GM12864 (cell line): ENCODE measurements at regions not wholly inside any gene's neighbourhood (a gene's known extent, or its start where the extent isn't known, plus 50 kb on each side); places are given as distances from the start of the nearest gene placed in this dataset.

ENCODE experiments used
- DNase-seq: peaks from one replicate; pipeline ENCODE4 v3.0.0-alpha.2; 2011; ENCODE audit warnings: low read depth
- H3K4me3 ChIP-seq: 2 replicates; pipeline ENCODE4 v1.5.1; 2011; ENCODE audit warnings: mild to moderate bottlenecking, low read depth, low read length, control low read depth
- TF ChIP-seq, protein P1 (sequence below): IDR thresholded peaks from 2 replicates; pipeline ENCODE4 v1.5.1; 2011; ENCODE audit warnings: low read depth, mild to moderate bottlenecking, moderate library complexity, low read length, control low read depth, inconsistent platforms; ENCODE audit errors: missing control alignments

DNA sequence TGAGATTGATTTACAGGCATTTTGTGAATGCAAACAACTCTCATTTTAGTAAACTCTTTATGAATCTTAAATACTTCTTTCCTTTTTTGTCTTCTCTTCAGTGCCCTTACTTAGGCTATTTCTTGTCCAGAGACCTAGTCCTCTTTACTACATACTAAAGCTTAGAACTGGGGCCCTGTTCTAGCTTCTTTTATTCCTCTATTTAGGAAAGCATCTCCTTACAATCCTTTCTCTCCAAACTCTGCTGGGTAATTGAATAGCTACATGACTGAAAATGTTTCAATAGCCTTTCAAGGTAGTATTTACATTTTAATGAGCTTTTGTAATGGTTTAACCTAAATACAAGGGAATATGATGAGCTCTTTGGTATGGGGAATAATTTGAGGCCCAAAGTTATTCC is 1701.5 kb upstream of the TENM3 start:
- no peak for DNase-seq
- TF ChIP-seq, protein P1, sequence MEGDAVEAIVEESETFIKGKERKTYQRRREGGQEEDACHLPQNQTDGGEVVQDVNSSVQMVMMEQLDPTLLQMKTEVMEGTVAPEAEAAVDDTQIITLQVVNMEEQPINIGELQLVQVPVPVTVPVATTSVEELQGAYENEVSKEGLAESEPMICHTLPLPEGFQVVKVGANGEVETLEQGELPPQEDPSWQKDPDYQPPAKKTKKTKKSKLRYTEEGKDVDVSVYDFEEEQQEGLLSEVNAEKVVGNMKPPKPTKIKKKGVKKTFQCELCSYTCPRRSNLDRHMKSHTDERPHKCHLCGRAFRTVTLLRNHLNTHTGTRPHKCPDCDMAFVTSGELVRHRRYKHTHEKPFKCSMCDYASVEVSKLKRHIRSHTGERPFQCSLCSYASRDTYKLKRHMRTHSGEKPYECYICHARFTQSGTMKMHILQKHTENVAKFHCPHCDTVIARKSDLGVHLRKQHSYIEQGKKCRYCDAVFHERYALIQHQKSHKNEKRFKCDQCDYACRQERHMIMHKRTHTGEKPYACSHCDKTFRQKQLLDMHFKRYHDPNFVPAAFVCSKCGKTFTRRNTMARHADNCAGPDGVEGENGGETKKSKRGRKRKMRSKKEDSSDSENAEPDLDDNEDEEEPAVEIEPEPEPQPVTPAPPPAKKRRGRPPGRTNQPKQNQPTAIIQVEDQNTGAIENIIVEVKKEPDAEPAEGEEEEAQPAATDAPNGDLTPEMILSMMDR = no peak
- no peak overlapping the region for H3K4me3 ChIP-seq

DNA sequence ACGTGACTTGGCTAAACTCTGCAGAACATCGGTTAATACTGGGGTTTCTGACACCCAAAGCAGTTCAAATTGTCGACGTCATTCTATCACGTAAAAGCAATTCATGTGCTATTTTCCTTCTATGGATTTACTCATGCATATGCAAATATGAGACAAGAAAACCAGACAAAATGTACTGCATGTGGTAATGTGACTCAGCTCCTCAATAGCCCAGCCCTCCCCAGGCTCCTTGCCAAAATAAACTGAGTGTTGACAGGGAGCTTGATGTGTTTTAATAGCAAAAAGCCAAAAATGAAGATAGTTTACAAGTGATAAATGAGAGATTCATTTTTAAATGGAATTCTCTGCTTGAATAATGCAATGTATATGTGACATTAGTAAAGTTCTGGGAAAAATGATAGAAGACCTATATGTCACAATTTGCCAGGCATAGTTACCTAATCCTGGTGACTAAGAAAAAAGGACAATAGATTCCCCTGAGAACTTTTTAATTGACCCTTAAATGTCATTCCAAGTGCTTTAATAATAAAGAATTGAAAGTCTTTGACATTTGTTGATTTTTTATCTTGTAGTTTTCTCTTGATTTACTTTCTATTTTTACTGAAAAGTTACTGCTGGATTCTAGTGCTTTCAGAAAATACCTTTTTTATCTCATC is 1700.6 kb upstream of the TENM3 start:
- DNase-seq = no peak
- TF ChIP-seq, protein P1 = no peak
- no peak overlapping the region for H3K4me3 ChIP-seq

DNA sequence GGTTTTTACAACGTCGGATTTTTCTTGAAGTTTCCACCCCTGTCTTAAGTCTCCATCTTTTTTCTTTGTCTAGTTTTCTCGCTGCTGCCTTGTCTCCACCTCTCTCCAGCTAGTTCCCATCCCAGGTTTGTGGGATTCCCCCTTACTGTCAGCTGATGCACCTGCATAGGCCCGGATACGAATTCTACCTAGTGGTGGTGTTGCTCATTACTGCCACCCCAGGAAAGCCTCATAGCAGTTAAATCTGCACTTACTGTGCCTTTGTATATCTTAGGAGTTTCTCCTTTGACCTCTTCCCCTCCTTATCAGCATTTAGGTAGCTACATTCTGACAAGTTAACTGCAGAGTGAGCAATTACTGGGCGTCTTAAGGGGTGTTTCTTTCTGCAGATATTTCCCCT is 1693.1 kb upstream of the TENM3 start:
- TF ChIP-seq, protein P1 = no peak

DNA sequence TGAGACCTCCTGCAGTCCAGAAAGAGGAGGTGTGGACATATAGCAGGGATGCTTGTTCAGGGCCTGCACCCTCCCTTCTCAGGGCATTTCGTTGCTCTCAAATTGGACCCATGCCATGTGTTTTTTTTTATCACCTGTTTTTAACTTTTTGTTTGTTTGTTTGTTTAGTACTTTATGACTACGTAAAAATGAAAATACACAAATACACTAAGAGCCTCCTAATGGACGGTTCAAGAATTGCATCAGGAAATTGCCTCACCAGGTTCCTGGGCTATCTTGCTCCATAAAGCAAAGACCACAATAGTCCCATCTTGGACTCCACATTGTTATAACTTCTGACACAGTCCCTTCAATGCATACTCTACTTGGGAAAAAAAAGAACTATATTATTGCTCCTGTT is 1685.9 kb upstream of the TENM3 start:
- no peak overlapping the region for H3K4me3 ChIP-seq
- TF ChIP-seq, protein P1 = peak; percentile 24
- DNase-seq = no peak

More for the DNA sequence above, 1693.1 kb upstream of the TENM3 start:
- DNase-seq = no peak
- no peak overlapping the region for H3K4me3 ChIP-seq

DNA sequence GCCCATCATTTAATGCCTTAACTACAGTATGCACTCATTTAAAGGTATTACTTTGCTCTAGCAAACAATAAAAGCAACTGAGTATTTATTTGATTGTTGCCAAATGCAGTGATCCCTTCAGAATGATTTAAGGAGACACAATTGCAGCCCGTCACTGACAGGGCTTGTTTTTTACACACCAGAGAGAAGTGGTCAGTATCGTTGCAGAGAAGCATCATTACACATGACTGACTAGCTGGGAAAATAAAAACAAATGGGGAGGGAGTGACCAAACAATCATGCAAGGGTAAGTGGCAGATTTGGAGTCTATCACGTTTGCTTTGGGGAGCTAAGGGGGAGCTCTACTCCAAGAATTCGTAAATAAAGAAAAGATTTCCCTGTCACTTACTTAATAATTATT is 1685.3 kb upstream of the TENM3 start:
- DNase-seq = no peak
- TF ChIP-seq, protein P1 = no peak
- no peak overlapping the region for H3K4me3 ChIP-seq

DNA sequence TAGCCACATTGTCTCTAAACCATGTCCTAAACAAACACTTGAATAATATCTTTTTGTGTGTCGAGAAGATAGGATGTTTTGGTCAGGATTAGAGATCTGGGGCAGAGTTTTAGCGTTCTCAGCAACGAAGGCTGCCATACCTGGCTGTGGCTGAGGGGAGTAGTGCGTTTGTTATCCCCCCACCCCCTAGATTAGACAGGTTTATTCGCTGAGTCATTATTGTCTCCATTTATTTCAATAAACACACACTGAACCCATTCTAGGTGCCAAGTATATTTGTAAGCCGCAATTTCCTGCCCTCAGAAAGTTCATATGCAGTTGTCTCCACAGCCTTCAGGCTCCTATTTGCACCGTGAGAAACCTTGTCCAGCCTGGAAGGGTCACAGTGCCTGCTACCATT is 1684.8 kb upstream of the TENM3 start:
- TF ChIP-seq, protein P1 = no peak
- H3K4me3 ChIP-seq = no peak overlapping the region
- no peak for DNase-seq

DNA sequence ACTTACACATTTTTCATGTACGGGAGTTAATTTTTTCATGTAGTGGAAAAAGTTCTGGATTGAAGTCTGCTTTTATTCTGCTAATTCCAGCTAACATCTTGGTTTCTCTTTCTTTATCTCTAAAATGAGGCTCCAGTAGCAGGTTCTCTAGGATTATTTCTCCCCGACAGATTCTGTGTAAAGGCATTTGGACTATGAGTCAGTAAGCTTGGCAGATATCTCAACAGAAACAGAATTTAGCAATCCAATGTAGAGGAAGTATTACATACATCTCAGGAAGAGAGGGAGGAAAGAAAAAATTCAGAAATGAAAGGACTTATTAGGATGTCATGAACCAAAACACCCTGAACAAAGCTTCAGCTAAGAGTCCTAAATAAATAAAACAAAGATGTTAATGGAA is 1682.3 kb upstream of the TENM3 start:
- TF ChIP-seq, protein P1 = no peak
- DNase-seq = no peak
- no peak overlapping the region for H3K4me3 ChIP-seq
